ENCODE measurements at regions not wholly inside any gene's neighbourhood (a gene's known extent, or its start where the extent isn't known, plus 50 kb on each side); places are given as distances from the start of the nearest gene placed in this dataset.

GRCh38 chr22:49209452-49210195 lies 618.0 kb downstream of the BRD1 start:
- TF ChIP-seq GATA3 (IDR thresholded peaks at IDR 0.05; ENCODE audit: low read depth, low read length): no peak
- no peak for TF ChIP-seq GATA2 (IDR thresholded peaks at IDR 0.05; ENCODE audit: low read depth, low read length)
